Liver (tissue), 3 donors: ENCODE measurements at regions not wholly inside any gene's neighbourhood (a gene's known extent, or its start where the extent isn't known, plus 50 kb on each side); places are given as distances from the start of the nearest gene placed in this dataset.

ENCODE experiments used
- ATF3 ChIP-seq: IDR thresholded peaks from 2 replicates; pipeline ENCODE4 v1.6.1; 2016; ENCODE audit warnings: antibody characterized with exemption
- CTCF ChIP-seq: fragments of 150-350 bp; IDR thresholded peaks from 2 replicates; pipeline ENCODE4 v1.5.1; 2017; ENCODE audit warnings: improper control_type of control experiment, low read depth, low read length; ENCODE audit not compliant: missing input control
- EGR1 ChIP-seq, 2 donors: IDR thresholded peaks; 2 replicates each; pipeline ENCODE4 v1.6.1; 2016 to 2018; ENCODE audit warnings: antibody characterized with exemption in 2 of 2, low read depth in 2 of 2
- HNF4G ChIP-seq: IDR thresholded peaks from 2 replicates; pipeline ENCODE4 v1.6.1; 2016; ENCODE audit warnings: antibody characterized with exemption
- MAX ChIP-seq: IDR thresholded peaks from 2 replicates; pipeline ENCODE4 v1.6.1; 2016; ENCODE audit warnings: antibody characterized with exemption
- RAD21 ChIP-seq, 2 donors: IDR thresholded peaks; 2 replicates each; pipeline ENCODE4 v1.6.1; 2016; ENCODE audit warnings: antibody characterized with exemption in 2 of 2, mild to moderate bottlenecking in 2 of 2
- REST ChIP-seq: IDR thresholded peaks from 2 replicates; pipeline ENCODE4 v1.6.1; 2016; ENCODE audit warnings: antibody characterized with exemption, mild to moderate bottlenecking
- ZBTB33 ChIP-seq: IDR thresholded peaks from 2 replicates; pipeline ENCODE4 v1.6.1; 2016; ENCODE audit warnings: antibody characterized with exemption
- donor health status: healthy.
- donor health status: healthy.

GRCh38 chr9:31490551-31491106 lies 893.8 kb upstream of the ACO1 start:
- TF ChIP-seq MAX (no peak), RAD21 (IDR thresholded peaks at IDR 0.05) (no peak), HNF4G (no peak), CTCF (no peak), REST (no peak), ATF3 (no peak), EGR1 (IDR thresholded peaks at IDR 0.05; ENCODE audit: low read depth in 2 of 2) (no peak), ZBTB33 (no peak)
